ENCODE measurements at regions not wholly inside any gene's neighbourhood (a gene's known extent, or its start where the extent isn't known, plus 50 kb on each side); places are given as distances from the start of the nearest gene placed in this dataset.

- no peak for DNase-seq
Observed at GRCh38 chr11:128324531-128325141, 262.7 kb downstream of the ETS1 start.

GRCh38 chr11:128324051-128324481 lies 263.3 kb downstream of the ETS1 start:
- DNase-seq = no peak

GRCh38 chr11:128323381-128323780 lies 264.0 kb downstream of the ETS1 start:
- DNase-seq = no peak

- no peak for DNase-seq
Observed at GRCh38 chr11:128318856-128319474, 268.4 kb downstream of the ETS1 start.

- DNase-seq = no peak
Observed at GRCh38 chr11:128316541-128317227, 270.7 kb downstream of the ETS1 start.

GRCh38 chr11:128315933-128316332 lies 271.4 kb downstream of the ETS1 start:
- no peak for DNase-seq

- no peak for DNase-seq
Observed at GRCh38 chr11:128313931-128314330, 273.4 kb downstream of the ETS1 start.

- no peak for DNase-seq
Observed at GRCh38 chr11:128311742-128312719, 275.3 kb downstream of the ETS1 start.

- no peak for DNase-seq
Observed at GRCh38 chr11:128310676-128311445, 276.5 kb downstream of the ETS1 start.

GRCh38 chr11:128310005-128310404 lies 277.4 kb downstream of the ETS1 start:
- DNase-seq = no peak

GRCh38 chr11:128308794-128309193 lies 278.6 kb downstream of the ETS1 start:
- no peak for DNase-seq

GRCh38 chr11:128305588-128305987 lies 281.8 kb downstream of the ETS1 start:
- no peak for DNase-seq

- no peak for DNase-seq
Observed at GRCh38 chr11:128304666-128305485, 282.5 kb downstream of the ETS1 start.

GRCh38 chr11:128304116-128304515 lies 283.2 kb downstream of the ETS1 start:
- DNase-seq = no peak

- DNase-seq = no peak
Observed at GRCh38 chr11:128303383-128303782, 284.0 kb downstream of the ETS1 start.

- no peak for DNase-seq
Observed at GRCh38 chr11:128302425-128303186, 284.8 kb downstream of the ETS1 start.

GRCh38 chr11:128301756-128302155 lies 285.6 kb downstream of the ETS1 start:
- DNase-seq = no peak

- DNase-seq = no peak
Observed at GRCh38 chr11:128300785-128301184, 286.6 kb downstream of the ETS1 start.

- no peak for DNase-seq
Observed at GRCh38 chr11:128299132-128299726, 288.1 kb downstream of the ETS1 start.

GRCh38 chr11:128298271-128298670 lies 289.1 kb downstream of the ETS1 start:
- no peak for DNase-seq

All from kidney glomerular epithelial cell (primary cell).